H4 (cell line): ENCODE measurements at regions not wholly inside any gene's neighbourhood (a gene's known extent, or its start where the extent isn't known, plus 50 kb on each side); places are given as distances from the start of the nearest gene placed in this dataset.
A peak's percentile ranks its signal among the peaks of the same experiment; 100 is the strongest.
"Not testable (repeated sequence)": the region's sequence is repeated elsewhere in the genome, so short reads cannot be mapped to it uniquely, and the experiment has no call there.

Experiments used
- DNase-seq: peaks from one replicate; pipeline ENCODE4 v3.0.0-alpha.2; 2015; ENCODE audit warnings: low spot score

DNA sequence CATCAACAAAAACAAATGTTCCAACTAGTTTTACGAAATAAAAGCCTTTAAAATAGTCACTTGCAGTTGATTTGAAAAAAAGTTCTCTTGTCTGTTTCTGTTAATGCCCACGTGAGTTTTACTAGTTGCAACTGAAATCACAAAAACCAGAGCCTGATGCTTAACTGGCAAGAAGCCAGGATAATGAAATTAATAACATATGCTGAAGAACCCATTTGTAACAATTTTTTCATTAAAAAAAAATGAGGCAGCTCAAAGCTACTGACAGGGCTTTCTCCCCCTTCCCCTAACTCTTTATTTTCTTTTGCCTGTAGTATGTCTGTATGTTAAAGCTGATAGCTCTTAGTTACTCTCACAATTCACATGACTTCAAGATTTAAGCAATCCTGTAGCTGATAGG, 132.7 kb upstream of the EYA4 start:
- no peak for DNase-seq

DNA sequence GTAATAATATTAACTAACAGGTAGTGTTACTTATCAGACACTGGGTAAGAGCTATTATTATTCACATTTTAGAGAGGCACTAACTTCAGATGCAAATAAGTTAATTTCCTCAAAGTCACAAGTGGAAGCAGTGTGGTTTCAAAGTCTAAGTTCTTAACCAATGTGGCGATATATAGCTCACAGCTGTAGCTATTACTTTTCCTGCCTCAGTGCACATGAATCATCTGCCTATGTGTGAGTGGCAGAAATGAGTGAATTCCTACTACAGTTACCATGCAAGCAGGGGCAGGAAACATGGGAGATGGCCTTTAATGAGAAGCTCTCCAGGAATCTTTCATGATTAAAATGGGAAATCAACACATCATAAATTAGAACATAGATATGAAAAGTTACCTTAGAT, 126.2 kb upstream of the EYA4 start:
- DNase-seq = no peak

GRCh38 chr6:133115946-133116345, 125.2 kb upstream of the EYA4 start:
- no peak for DNase-seq

DNA sequence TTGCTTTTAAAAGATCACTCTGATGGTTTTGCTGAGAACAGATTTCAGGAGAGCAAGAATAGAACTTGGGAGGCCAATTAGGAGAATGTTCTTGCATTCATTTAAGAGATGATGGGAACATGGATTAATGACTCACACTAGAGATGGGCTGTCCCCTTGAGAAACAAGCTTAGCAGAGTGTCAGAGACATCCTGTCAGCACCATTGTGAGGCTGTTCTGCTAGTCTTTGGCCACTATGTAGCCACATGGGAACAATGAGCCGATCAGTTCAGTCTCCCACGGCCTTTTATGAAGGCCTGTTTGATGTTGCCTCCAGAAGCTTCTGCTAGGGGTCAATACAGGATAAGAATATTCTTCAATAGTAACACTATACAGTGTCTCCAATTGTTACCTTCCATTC, 113.0 kb upstream of the EYA4 start:
- no peak for DNase-seq

DNA sequence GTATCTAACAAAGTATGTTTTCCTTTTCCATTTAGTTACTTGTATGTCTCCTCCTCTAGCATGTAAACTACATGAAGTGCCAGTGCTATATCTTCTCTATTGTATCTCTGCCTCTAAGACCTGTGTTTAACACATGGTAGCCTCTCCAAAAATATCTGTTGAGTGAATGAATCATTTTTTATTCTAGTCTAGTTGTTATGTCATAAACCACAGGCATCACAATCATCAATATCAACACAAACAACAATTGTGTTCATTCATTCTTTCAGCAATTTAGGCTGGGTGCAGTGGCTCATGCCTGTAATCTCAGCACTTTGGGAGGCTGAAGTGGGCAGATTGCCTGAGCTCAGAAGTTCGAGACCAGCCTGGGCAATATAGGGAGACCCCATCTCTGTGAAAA, 111.6 kb upstream of the EYA4 start:
- no peak for DNase-seq

DNA sequence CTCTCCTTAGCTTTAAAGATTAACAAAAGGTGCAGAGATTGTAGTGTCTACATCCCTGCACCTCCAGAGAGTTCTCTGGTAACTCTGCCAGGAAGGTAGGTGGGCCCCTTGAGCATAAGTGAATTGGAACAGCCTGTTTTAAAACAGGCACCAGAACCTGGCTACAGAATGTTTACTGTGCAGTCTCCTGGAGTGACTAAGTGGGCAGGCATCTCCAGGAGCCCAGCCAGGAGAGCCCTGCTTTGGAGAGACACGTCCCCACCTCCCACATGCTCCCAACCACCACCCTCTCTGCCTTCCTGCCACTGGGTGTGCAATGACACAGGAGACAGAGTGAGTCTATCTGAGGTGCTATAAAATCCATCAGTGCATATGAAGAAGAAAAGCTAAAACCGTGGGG, 110.3 kb upstream of the EYA4 start:
- DNase-seq = peak; percentile 75

- DNase-seq = no peak
These were observed 109.3 kb upstream of the EYA4 start for GRCh38 chr6:133131621-133132465.

GRCh38 chr6:133132466-133132971, 108.6 kb upstream of the EYA4 start:
- DNase-seq = no peak

DNA sequence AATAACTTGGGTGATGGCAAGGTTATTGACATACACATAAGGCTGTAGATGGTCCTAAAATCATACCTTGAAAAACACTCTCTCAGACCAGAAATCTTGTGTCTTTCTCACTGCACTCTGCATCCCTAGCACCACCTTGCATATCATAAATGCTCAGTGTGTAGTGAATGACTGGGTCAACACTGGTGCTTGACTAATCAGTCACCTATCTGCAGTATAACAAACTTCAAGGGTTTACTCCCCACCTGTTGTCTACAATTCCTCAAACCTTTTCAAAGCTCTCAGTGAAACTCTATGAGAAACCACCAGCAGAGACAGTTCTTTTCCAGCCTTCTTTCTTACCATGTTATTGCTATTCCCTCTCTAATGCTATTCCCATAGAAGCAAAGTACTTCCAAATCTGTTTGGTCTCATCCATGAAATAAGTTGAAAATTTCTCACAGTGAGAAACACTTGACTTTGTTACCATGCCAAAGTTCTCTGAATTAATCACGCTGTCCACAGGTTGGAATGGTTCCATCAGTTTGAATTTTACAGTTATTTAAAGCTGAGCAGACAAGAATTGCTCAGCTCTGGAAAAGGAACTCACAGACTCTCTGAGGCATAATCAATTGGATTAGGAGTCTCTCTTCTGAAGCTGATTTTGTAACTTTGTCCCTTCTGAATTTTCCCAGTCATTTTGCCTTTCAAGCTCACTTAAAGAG, 104.8 kb upstream of the EYA4 start:
- no peak for DNase-seq

GRCh38 chr6:133147470-133148184, 93.5 kb upstream of the EYA4 start:
- DNase-seq = not testable (repeated sequence)

- DNase-seq = no peak
These were observed 84.5 kb upstream of the EYA4 start for GRCh38 chr6:133156689-133157088.

DNA sequence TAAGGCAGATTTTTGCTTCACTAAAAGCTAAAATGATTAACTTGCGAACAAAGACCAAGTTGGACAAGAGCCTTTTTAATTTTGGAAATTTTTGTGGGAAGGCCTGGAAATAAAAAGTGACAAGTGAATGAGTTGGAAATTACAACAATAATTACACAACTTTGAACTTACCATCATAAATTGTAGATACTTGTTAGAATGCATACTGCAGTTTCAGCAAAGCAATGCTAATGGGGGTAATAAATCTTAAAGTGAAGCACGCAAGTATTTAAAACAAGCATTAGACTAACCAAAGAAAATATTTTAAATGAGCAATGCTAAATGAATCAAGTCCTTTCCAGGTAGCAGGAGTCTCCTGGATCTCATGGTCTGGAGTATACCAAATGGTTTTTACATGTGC, 83.2 kb upstream of the EYA4 start:
- no peak for DNase-seq

GRCh38 chr6:133159255-133159795, 81.8 kb upstream of the EYA4 start:
- no peak for DNase-seq

- DNase-seq = no peak
These were observed 80.6 kb upstream of the EYA4 start for GRCh38 chr6:133160536-133160935.

DNA sequence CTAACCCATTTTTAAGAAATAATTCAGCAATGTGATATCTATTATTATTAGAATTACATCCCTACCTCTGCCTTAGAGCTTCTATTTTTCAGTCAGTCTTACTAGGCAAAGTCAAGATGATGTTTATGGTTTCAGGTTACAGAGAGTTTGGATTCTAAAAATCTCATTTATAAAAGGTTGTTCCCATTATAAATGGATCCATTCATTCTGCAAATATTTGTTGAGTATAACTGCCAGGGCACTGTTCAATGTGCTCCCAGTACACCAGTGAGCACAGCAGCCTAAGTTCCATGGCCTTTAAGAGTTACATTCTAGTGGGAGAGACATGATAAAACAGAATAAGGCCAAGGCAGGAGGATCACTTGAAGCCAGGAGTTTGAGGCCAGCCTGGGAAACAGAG, 75.9 kb upstream of the EYA4 start:
- no peak for DNase-seq

DNA sequence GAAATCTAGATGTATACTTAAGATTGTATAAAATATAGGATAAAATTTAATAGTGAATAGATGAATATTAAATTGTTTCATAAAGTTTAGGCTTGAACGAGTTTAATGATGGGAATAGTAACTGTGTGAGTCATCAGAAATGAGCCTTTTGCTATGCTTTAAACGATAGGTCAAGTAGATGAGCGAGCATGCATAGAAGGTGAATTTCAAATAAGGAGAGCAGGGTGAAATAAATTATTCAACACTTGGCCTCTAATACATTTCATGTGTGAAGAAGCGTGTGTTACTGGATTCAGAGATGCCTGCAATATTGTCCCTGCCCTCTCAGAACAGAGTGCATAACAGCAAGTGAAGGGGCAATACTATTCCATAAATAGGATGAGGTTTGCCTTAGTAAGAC, 74.4 kb upstream of the EYA4 start:
- no peak for DNase-seq

DNA sequence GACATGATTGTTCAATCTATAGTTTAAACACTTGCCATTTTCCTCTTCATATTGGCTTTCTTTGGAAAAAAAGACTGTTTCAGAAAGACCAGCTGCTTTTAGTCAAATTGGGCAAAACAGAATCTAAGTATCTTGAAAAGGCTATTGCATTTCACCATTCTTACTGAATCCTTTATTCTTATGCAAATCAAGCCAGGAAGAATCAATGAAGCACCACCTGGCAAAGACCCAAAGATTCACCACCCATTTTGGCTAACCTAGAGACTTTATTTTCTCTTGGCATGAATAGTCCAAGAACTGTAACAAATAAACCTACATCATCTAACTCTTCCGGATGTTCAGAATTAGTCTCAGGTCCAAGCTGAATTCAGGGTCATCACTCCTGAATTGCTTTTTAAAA, 71.3 kb upstream of the EYA4 start:
- DNase-seq = no peak

DNA sequence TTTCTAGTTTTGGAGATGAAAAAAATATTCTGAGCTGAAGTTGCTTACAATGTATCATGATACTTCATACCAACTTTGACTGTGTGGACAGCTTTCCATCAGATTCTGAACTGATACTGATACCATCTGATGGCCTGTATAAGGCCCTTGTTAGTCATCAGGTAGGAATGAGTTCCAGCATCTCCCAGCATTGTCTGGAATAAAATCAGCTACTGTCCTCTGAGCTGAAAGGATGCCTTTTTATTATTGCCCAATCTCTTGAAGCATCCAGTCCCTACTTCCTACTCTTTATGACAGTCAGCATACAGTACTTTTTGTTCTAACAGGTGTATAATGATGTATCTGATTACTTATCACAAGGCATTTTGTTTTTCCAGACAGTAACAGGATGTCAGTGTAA, 70.6 kb upstream of the EYA4 start:
- no peak for DNase-seq

GRCh38 chr6:133171989-133172604, 69.1 kb upstream of the EYA4 start:
- DNase-seq = no peak

- DNase-seq = no peak
These were observed 67.9 kb upstream of the EYA4 start for GRCh38 chr6:133173276-133173675.

DNA sequence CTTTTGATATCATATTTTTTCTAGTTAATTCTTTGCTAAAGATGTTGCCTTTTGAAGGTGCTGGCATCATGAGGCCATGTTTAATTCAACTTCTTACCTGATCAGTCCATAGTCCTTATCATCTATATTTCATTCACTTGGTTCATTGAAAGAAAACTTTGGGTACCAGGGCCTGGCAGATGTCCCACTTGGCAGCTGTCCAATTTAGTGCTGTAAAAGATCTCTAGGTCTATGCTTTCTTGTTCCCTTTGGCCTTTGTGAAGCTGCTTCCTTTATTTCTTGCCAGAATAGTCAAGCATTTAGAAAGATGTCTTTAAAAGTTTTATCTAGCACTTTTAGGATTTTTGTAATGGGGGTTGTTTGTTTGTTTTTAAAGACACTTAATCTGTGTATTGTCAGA, 61.7 kb upstream of the EYA4 start:
- DNase-seq = no peak

DNA sequence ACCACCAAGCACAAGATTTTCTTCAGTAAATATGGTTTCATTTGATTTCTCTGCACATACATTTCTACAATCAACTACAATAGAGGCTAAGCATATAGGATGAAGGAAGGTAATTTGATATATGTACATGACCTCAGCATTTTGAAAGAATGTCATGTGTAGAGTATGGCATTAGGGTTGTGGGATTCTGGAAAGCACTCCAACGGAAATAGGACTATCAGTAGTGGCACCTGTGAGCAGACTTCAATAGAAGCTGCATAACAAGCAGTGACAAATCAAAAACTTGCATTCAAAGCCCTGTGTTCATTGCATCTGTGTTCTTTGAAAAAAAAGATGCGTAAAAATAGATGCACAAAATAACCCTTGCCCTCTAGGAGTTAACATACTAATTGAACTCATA, 57.5 kb upstream of the EYA4 start:
- DNase-seq = no peak
